Upper lobe of left lung (tissue), 4 donors: ENCODE measurements at regions not wholly inside any gene's neighbourhood (a gene's known extent, or its start where the extent isn't known, plus 50 kb on each side); places are given as distances from the start of the nearest gene placed in this dataset.

Source experiments
- EP300 ChIP-seq, 4 donors: sonication (generic); formaldehyde crosslinking; IDR thresholded peaks; one replicate each; pipeline ENCODE4 v1.5.1; 2017; ENCODE audit warnings: antibody characterized with exemption in 4 of 4, control low read depth in 2 of 4
- POLR2A ChIP-seq, 4 donors: fragments of 450-650 bp; IDR thresholded peaks; one replicate each; pipeline ENCODE4 v1.5.1; 2016 to 2017; ENCODE audit warnings: antibody characterized with exemption in 4 of 4, mild to moderate bottlenecking in 2 of 4
- TF ChIP-seq, protein P1 (sequence below), 6 experiments: fragments of 450-650 bp in 4 of 6; fragments of 200-600 bp in 2 of 6; sonication (generic) in 2 of 6; IDR thresholded peaks; one replicate each; pipeline ENCODE4 v1.5.1; 2016 to 2019; ENCODE audit warnings: antibody characterized with exemption in 6 of 6

GRCh38 chr13:63305641-63306133 is 1890.0 kb upstream of the PCDH20 start:
- TF ChIP-seq, protein P1, sequence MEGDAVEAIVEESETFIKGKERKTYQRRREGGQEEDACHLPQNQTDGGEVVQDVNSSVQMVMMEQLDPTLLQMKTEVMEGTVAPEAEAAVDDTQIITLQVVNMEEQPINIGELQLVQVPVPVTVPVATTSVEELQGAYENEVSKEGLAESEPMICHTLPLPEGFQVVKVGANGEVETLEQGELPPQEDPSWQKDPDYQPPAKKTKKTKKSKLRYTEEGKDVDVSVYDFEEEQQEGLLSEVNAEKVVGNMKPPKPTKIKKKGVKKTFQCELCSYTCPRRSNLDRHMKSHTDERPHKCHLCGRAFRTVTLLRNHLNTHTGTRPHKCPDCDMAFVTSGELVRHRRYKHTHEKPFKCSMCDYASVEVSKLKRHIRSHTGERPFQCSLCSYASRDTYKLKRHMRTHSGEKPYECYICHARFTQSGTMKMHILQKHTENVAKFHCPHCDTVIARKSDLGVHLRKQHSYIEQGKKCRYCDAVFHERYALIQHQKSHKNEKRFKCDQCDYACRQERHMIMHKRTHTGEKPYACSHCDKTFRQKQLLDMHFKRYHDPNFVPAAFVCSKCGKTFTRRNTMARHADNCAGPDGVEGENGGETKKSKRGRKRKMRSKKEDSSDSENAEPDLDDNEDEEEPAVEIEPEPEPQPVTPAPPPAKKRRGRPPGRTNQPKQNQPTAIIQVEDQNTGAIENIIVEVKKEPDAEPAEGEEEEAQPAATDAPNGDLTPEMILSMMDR (IDR thresholded peaks at IDR 0.05) = no peak
- TF ChIP-seq EP300 (IDR thresholded peaks at IDR 0.05) = no peak
- TF ChIP-seq POLR2A (IDR thresholded peaks at IDR 0.05) = no peak
